Breast epithelium (tissue), 3 donors: ENCODE measurements at regions not wholly inside any gene's neighbourhood (a gene's known extent, or its start where the extent isn't known, plus 50 kb on each side); places are given as distances from the start of the nearest gene placed in this dataset.

Source experiments
- POLR2A ChIP-seq: fragments of 450-650 bp; IDR thresholded peaks from one replicate; pipeline ENCODE4 v1.6.1; 2016; ENCODE audit warnings: antibody characterized with exemption, mild to moderate bottlenecking, moderate library complexity
- POLR2AphosphoS5 ChIP-seq, 3 donors: sonication (generic); formaldehyde crosslinking; IDR thresholded peaks; one replicate each; pipeline ENCODE4 v1.6.1; 2017; ENCODE audit warnings: antibody characterized with exemption in 3 of 3
- TF ChIP-seq, protein P1 (sequence below), 3 donors: fragments of 450-650 bp; IDR thresholded peaks; one replicate each; pipeline ENCODE4 v1.5.1; 2016 to 2017; ENCODE audit warnings: antibody characterized with exemption in 3 of 3, mild to moderate bottlenecking in 3 of 3, moderate library complexity in 3 of 3

DNA sequence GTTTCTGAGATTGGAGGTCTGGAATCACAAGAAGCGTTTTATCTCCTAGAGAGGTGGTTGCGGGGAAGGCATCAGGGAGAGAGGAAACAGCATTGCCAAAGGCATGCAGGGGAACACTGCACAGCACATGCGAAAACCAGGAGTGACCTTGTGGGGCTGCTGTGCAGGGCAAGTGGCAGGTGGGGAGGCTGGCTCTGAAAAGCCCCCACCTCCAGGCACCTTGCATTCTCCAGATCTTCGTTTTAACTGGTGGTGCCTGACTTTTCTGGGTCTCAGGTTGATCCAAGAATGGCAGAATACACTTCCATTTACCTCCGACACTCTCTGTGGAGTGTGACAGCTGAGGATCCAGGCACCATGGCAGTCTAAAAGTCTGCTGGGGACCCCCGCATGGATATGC lies 209.4 kb upstream of the LEF1 start:
- TF ChIP-seq, protein P1, sequence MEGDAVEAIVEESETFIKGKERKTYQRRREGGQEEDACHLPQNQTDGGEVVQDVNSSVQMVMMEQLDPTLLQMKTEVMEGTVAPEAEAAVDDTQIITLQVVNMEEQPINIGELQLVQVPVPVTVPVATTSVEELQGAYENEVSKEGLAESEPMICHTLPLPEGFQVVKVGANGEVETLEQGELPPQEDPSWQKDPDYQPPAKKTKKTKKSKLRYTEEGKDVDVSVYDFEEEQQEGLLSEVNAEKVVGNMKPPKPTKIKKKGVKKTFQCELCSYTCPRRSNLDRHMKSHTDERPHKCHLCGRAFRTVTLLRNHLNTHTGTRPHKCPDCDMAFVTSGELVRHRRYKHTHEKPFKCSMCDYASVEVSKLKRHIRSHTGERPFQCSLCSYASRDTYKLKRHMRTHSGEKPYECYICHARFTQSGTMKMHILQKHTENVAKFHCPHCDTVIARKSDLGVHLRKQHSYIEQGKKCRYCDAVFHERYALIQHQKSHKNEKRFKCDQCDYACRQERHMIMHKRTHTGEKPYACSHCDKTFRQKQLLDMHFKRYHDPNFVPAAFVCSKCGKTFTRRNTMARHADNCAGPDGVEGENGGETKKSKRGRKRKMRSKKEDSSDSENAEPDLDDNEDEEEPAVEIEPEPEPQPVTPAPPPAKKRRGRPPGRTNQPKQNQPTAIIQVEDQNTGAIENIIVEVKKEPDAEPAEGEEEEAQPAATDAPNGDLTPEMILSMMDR (IDR thresholded peaks at IDR 0.05), result no peak
- TF ChIP-seq POLR2A (no peak), POLR2AphosphoS5 (IDR thresholded peaks at IDR 0.05) (no peak)
